HCT116 (cell line): ENCODE measurements at regions not wholly inside any gene's neighbourhood (a gene's known extent, or its start where the extent isn't known, plus 50 kb on each side); places are given as distances from the start of the nearest gene placed in this dataset.

Experiments used
- EZH2 ChIP-seq: fragments of 200-600 bp; sonication (generic); IDR thresholded peaks from 2 replicates; pipeline ENCODE4 v1.6.1; 2017; ENCODE audit warnings: antibody characterized with exemption, mixed run types
- FOSL1 ChIP-seq: IDR thresholded peaks from 2 replicates; pipeline ENCODE4 v1.6.1; 2012; ENCODE audit warnings: low read depth
- POLR2A ChIP-seq: IDR thresholded peaks from 2 replicates; pipeline ENCODE4 v1.7.0; 2011; ENCODE audit warnings: borderline replicate concordance; ENCODE audit not compliant: insufficient read depth, insufficient read length; ENCODE audit errors: extremely low read depth
- POLR2AphosphoS5 ChIP-seq: IDR thresholded peaks from 2 replicates; pipeline ENCODE4 v1.6.1; 2011; ENCODE audit warnings: mild to moderate bottlenecking, low read depth, low read length, moderate library complexity
- RAD21 ChIP-seq: IDR thresholded peaks from 2 replicates; pipeline ENCODE4 v1.6.1; 2012; ENCODE audit warnings: low read depth, mild to moderate bottlenecking
- SIN3A ChIP-seq: IDR thresholded peaks from 2 replicates; pipeline ENCODE4 v1.6.1; 2012; ENCODE audit warnings: low read depth
- TCF7L2 ChIP-seq: IDR thresholded peaks from 2 replicates; pipeline ENCODE4 v1.7.0; 2011; ENCODE audit warnings: borderline replicate concordance, inconsistent platforms; ENCODE audit not compliant: insufficient read depth, insufficient read length; ENCODE audit errors: extremely low read depth
- TF ChIP-seq, protein P1 (sequence below), 3 experiments: fragments of 200-600 bp in 1 of 3; sonication (generic) in 1 of 3; IDR thresholded peaks in 2 of 3; conservative IDR thresholded peaks in 1 of 3; 2 replicates each; pipeline ENCODE4 v1.5.1; 2012 to 2017; ENCODE audit warnings: low read depth in 2 of 3, low read length in 2 of 3, antibody characterized with exemption in 1 of 3, borderline replicate concordance in 1 of 3, control low read depth in 1 of 3, mild to moderate bottlenecking in 1 of 3, mixed read lengths in 1 of 3, mixed run types in 1 of 3, moderate library complexity in 1 of 3; ENCODE audit not compliant: insufficient read depth in 1 of 3
- TF ChIP-seq, protein P2 (sequence below): IDR thresholded peaks from 2 replicates; pipeline ENCODE4 v1.6.1; 2012; ENCODE audit warnings: low read depth
- TF ChIP-seq, protein P3 (sequence below): IDR thresholded peaks from 2 replicates; pipeline ENCODE4 v1.6.1; 2011; ENCODE audit warnings: mild to moderate bottlenecking, low read length, moderate library complexity; ENCODE audit not compliant: insufficient replicate concordance; ENCODE audit errors: extremely low read depth

DNA sequence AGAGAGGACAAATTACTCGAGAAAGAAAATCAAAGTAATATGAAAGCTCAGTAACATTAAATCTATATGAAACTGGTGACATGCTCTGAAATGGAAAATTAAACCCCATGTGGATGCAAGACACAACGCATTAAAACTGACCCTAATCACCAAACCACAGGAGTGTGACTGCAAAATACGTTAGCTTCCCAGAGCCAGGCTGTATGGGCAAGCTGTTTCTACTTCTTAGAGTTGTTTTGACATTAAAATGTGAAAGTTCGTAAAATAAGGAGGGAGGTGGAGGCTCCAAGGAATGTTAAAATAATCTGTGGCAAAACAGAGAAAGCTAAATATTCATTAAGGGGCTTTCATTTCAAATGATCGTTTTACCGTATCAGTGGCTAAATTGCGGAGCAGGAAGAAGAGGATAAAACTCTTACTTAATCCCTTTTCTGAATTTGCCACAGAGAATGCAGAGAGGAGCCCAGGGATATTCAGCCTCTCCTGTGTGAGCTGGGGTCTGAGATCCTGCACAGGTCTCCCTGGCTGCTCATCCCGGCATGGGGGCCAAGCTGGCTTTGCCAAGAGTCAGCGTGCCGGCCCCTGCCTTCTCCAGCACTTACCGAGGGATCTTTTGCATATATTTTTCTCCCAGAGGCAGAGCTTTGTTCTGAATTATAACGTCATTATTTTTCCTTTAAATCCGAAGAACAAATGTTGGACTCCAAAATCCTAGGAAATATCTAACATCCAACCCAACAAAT is 239.8 kb upstream of the THBS1 start:
- TF ChIP-seq POLR2A, result no peak
- no peak for TF ChIP-seq EZH2
- TF ChIP-seq, protein P1, sequence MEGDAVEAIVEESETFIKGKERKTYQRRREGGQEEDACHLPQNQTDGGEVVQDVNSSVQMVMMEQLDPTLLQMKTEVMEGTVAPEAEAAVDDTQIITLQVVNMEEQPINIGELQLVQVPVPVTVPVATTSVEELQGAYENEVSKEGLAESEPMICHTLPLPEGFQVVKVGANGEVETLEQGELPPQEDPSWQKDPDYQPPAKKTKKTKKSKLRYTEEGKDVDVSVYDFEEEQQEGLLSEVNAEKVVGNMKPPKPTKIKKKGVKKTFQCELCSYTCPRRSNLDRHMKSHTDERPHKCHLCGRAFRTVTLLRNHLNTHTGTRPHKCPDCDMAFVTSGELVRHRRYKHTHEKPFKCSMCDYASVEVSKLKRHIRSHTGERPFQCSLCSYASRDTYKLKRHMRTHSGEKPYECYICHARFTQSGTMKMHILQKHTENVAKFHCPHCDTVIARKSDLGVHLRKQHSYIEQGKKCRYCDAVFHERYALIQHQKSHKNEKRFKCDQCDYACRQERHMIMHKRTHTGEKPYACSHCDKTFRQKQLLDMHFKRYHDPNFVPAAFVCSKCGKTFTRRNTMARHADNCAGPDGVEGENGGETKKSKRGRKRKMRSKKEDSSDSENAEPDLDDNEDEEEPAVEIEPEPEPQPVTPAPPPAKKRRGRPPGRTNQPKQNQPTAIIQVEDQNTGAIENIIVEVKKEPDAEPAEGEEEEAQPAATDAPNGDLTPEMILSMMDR (IDR thresholded peaks at IDR 0.05 in 2 of 3, conservative IDR thresholded peaks at IDR 0.05 in 1 of 3; ENCODE audit: borderline replicate concordance in 1 of 3, insufficient read depth in 1 of 3, low read depth in 2 of 3, low read length in 2 of 3), result no peak
- no peak for TF ChIP-seq POLR2AphosphoS5
- no peak for TF ChIP-seq RAD21
- no peak for TF ChIP-seq FOSL1
- no peak for TF ChIP-seq TCF7L2
- TF ChIP-seq SIN3A, result no peak
- TF ChIP-seq, protein P2, sequence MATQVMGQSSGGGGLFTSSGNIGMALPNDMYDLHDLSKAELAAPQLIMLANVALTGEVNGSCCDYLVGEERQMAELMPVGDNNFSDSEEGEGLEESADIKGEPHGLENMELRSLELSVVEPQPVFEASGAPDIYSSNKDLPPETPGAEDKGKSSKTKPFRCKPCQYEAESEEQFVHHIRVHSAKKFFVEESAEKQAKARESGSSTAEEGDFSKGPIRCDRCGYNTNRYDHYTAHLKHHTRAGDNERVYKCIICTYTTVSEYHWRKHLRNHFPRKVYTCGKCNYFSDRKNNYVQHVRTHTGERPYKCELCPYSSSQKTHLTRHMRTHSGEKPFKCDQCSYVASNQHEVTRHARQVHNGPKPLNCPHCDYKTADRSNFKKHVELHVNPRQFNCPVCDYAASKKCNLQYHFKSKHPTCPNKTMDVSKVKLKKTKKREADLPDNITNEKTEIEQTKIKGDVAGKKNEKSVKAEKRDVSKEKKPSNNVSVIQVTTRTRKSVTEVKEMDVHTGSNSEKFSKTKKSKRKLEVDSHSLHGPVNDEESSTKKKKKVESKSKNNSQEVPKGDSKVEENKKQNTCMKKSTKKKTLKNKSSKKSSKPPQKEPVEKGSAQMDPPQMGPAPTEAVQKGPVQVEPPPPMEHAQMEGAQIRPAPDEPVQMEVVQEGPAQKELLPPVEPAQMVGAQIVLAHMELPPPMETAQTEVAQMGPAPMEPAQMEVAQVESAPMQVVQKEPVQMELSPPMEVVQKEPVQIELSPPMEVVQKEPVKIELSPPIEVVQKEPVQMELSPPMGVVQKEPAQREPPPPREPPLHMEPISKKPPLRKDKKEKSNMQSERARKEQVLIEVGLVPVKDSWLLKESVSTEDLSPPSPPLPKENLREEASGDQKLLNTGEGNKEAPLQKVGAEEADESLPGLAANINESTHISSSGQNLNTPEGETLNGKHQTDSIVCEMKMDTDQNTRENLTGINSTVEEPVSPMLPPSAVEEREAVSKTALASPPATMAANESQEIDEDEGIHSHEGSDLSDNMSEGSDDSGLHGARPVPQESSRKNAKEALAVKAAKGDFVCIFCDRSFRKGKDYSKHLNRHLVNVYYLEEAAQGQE, result no peak
- TF ChIP-seq, protein P3, sequence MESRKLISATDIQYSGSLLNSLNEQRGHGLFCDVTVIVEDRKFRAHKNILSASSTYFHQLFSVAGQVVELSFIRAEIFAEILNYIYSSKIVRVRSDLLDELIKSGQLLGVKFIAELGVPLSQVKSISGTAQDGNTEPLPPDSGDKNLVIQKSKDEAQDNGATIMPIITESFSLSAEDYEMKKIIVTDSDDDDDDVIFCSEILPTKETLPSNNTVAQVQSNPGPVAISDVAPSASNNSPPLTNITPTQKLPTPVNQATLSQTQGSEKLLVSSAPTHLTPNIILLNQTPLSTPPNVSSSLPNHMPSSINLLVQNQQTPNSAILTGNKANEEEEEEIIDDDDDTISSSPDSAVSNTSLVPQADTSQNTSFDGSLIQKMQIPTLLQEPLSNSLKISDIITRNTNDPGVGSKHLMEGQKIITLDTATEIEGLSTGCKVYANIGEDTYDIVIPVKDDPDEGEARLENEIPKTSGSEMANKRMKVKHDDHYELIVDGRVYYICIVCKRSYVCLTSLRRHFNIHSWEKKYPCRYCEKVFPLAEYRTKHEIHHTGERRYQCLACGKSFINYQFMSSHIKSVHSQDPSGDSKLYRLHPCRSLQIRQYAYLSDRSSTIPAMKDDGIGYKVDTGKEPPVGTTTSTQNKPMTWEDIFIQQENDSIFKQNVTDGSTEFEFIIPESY, result no peak
